ENCODE measurements at regions not wholly inside any gene's neighbourhood (a gene's known extent, or its start where the extent isn't known, plus 50 kb on each side); places are given as distances from the start of the nearest gene placed in this dataset.

DNA sequence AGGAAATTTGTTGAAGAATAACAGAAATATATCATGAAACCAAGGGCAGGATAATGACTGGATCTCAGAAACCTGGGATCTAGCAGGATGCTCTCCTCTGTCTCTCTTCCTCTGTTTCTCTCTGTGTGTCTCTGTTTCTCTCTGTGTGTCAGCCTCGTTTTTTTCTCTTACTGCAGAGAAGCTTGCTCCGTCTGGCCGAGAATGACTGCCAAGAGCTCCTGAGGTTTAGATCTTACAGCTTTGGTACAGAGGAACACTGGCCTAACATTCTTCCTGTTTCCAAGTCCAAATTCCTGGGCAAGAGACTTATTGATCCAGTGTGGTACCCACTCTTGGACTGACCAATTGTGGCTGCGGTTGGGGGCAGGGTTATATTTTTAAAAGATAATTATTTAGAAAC, 564.0 kb downstream of the XPNPEP1 start:
- Histone ChIP-seq H3K36me3 (ENCODE audit: control insufficient read depth in 2 of 3, insufficient read depth in 3 of 3, low read length in 3 of 3) (no peaks in the 10 kb centered on the region), H3K4me3 (ENCODE audit: low read length in 3 of 3) (no peak overlapping the region), H3K4me1 (ENCODE audit: control insufficient read depth in 2 of 3, insufficient read depth in 2 of 3, low read depth in 1 of 3, low read length in 3 of 3) (peaks cover 0 to 2% (median 0%) of the 10 kb centered on the region in 3 donors), H3K9ac (ENCODE audit: low read length in 3 of 3) (no peak overlapping the region), H3K27ac (ENCODE audit: low read depth in 2 of 2, low read length in 2 of 2) (no peak overlapping the region), H3K27me3 (ENCODE audit: control insufficient read depth, insufficient read depth, low read length) (no peaks in the 10 kb centered on the region), H3K9me3 (ENCODE audit: control insufficient read depth in 2 of 3, insufficient read depth in 1 of 3, low read length in 3 of 3) (no peaks in the 10 kb centered on the region)
- FAIRE-seq (no peak), DNase-seq (no peak)
- intact Hi-C loops (cut with DNase I) = no loop called here
- TF ChIP-seq, protein P1, sequence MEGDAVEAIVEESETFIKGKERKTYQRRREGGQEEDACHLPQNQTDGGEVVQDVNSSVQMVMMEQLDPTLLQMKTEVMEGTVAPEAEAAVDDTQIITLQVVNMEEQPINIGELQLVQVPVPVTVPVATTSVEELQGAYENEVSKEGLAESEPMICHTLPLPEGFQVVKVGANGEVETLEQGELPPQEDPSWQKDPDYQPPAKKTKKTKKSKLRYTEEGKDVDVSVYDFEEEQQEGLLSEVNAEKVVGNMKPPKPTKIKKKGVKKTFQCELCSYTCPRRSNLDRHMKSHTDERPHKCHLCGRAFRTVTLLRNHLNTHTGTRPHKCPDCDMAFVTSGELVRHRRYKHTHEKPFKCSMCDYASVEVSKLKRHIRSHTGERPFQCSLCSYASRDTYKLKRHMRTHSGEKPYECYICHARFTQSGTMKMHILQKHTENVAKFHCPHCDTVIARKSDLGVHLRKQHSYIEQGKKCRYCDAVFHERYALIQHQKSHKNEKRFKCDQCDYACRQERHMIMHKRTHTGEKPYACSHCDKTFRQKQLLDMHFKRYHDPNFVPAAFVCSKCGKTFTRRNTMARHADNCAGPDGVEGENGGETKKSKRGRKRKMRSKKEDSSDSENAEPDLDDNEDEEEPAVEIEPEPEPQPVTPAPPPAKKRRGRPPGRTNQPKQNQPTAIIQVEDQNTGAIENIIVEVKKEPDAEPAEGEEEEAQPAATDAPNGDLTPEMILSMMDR (IDR thresholded peaks at IDR 0.05; ENCODE audit: borderline replicate concordance, extremely low read depth, insufficient read depth) = no peak

DNA sequence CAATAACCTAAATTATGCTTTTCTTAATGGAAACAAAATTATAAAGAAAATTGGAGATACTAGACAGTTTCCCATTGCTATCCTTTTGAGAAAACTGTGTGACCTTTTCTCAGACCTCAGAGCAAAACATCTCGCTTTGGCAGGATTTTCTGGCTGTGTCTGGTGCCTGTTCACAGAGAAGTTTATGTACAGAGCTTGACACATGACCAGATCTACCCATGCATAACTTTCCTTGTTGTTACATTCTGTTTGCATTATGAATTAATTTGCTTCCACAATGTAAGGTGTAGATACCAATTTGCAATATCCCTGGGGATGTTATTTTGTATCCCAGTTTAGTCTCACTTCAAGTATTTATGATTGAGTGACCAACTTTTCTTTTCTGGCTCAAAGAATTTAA, 565.0 kb downstream of the XPNPEP1 start:
- FAIRE-seq (peak; percentile 29), DNase-seq (peak in 2 of 5 donors; percentile 29 to 35)
- H3K4me3 ChIP-seq (ENCODE audit: low read length in 3 of 3) = no peak overlapping the region
- intact Hi-C loops (cut with DNase I) = no loop called here
- TF ChIP-seq, protein P1 (IDR thresholded peaks at IDR 0.05; ENCODE audit: borderline replicate concordance, extremely low read depth, insufficient read depth) = no peak
- no peak overlapping the region for H3K9ac ChIP-seq (ENCODE audit: low read length in 3 of 3)
- H3K27me3 ChIP-seq (ENCODE audit: control insufficient read depth, insufficient read depth, low read length) = no peaks in the 10 kb centered on the region
- H3K27ac ChIP-seq (ENCODE audit: low read depth in 2 of 2, low read length in 2 of 2) = no peak overlapping the region
- H3K9me3 ChIP-seq (ENCODE audit: control insufficient read depth in 2 of 3, insufficient read depth in 1 of 3, low read length in 3 of 3) = no peaks in the 10 kb centered on the region
- H3K4me1 ChIP-seq (ENCODE audit: control insufficient read depth in 2 of 3, insufficient read depth in 2 of 3, low read depth in 1 of 3, low read length in 3 of 3) = peaks cover 0 to 2% (median 0%) of the 10 kb centered on the region in 3 donors
- no peaks in the 10 kb centered on the region for H3K36me3 ChIP-seq (ENCODE audit: control insufficient read depth in 2 of 3, insufficient read depth in 3 of 3, low read length in 3 of 3)

DNA sequence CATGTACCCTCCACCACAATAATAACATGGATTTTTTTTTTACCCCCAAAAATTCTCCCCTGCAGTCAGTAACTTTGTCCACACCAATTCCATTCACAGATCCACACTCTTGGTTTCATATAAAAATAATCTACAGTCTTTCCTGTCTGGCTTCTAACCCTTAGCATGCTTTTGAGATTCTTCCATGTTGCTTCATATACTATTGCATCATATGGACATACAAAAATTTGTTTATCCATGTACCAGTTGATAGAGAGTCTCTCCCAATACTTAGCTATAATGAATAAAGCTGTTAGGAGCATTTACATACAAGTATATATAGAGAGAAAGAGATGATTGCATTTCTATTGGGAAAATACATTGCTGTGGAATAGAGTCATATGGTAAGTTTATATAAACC, 575.0 kb downstream of the XPNPEP1 start:
- intact Hi-C loops (cut with DNase I) = no loop called here

More for the DNA sequence above, 575.0 kb downstream of the XPNPEP1 start:
- Histone ChIP-seq H3K4me1 (ENCODE audit: control insufficient read depth in 2 of 3, insufficient read depth in 2 of 3, low read depth in 1 of 3, low read length in 3 of 3) (no peaks in the 10 kb centered on the region), H3K27me3 (ENCODE audit: control insufficient read depth, insufficient read depth, low read length) (no peaks in the 10 kb centered on the region), H3K4me3 (ENCODE audit: low read length in 3 of 3) (no peak overlapping the region), H3K36me3 (ENCODE audit: control insufficient read depth in 2 of 3, insufficient read depth in 3 of 3, low read length in 3 of 3) (no peaks in the 10 kb centered on the region), H3K9ac (ENCODE audit: low read length in 3 of 3) (no peak overlapping the region), H3K27ac (ENCODE audit: low read depth in 2 of 2, low read length in 2 of 2) (no peak overlapping the region), H3K9me3 (ENCODE audit: control insufficient read depth in 2 of 3, insufficient read depth in 1 of 3, low read length in 3 of 3) (peaks cover 0 to 10% (median 0%) of the 10 kb centered on the region in 3 donors)
- DNase-seq (no peak), FAIRE-seq (no peak)
- TF ChIP-seq, protein P1 (IDR thresholded peaks at IDR 0.05; ENCODE audit: borderline replicate concordance, extremely low read depth, insufficient read depth) = no peak

Measured in kidney (tissue), 13 donors.